OCI-LY1 (cell line): ENCODE measurements at regions not wholly inside any gene's neighbourhood (a gene's known extent, or its start where the extent isn't known, plus 50 kb on each side); places are given as distances from the start of the nearest gene placed in this dataset.

Experiments used
- H2AFZ ChIP-seq: fragments of 200-600 bp; sonication (generic), shearing (Covaris generic); 2 replicates; pipeline ENCODE4 v1.6.0; 2014; ENCODE audit warnings: antibody characterized with exemption, mild to moderate bottlenecking, low read length
- H3F3A ChIP-seq: fragments of 200-600 bp; sonication (generic), shearing (Covaris generic); 2 replicates; pipeline ENCODE4 v1.6.0; 2014; ENCODE audit warnings: mild to moderate bottlenecking, antibody characterized with exemption, low read length, moderate library complexity; ENCODE audit not compliant: insufficient read depth
- H3K27ac ChIP-seq: fragments of 200-600 bp; sonication (generic); 2 replicates; pipeline ENCODE4 v1.5.1; 2014; ENCODE audit warnings: low read length, mixed run types, mild to moderate bottlenecking, low read depth; ENCODE audit not compliant: poor library complexity, severe bottlenecking
- H3K27me3 ChIP-seq: fragments of 200-600 bp; sonication (generic); 2 replicates; pipeline ENCODE4 v1.6.0; 2014; ENCODE audit warnings: antibody characterized with exemption, mild to moderate bottlenecking, low read length, moderate library complexity; ENCODE audit not compliant: insufficient read depth
- H3K36me3 ChIP-seq: fragments of 200-600 bp; sonication (generic); 2 replicates; pipeline ENCODE4 v1.6.1; 2014; ENCODE audit warnings: mild to moderate bottlenecking, antibody characterized with exemption, low read length, moderate library complexity, mixed read lengths; ENCODE audit not compliant: insufficient read depth
- H3K4me1 ChIP-seq: fragments of 200-600 bp; sonication (generic); 2 replicates; pipeline ENCODE4 v1.5.1; 2014; ENCODE audit warnings: mild to moderate bottlenecking, low read length, moderate library complexity; ENCODE audit not compliant: insufficient read depth, severe bottlenecking
- H3K4me2 ChIP-seq: fragments of 200-600 bp; sonication (generic), shearing (Covaris generic); 2 replicates; pipeline ENCODE4 v1.6.1; 2014; ENCODE audit warnings: low read length
- H3K4me3 ChIP-seq: fragments of 200-600 bp; sonication (generic); 2 replicates; pipeline ENCODE4 v1.5.1; 2014; ENCODE audit warnings: low read length, low read depth, mild to moderate bottlenecking, mixed read lengths; ENCODE audit not compliant: poor library complexity, severe bottlenecking
- H3K79me2 ChIP-seq: fragments of 200-600 bp; shearing (Covaris generic); 2 replicates; pipeline ENCODE4 v1.6.1; 2016; ENCODE audit warnings: mixed run types, low read length, mixed read lengths; ENCODE audit not compliant: insufficient read depth
- H3K9ac ChIP-seq: fragments of 200-600 bp; sonication (generic), shearing (Covaris generic); 2 replicates; pipeline ENCODE4 v1.6.1; 2014; ENCODE audit warnings: mild to moderate bottlenecking, low read length, mixed read lengths
- H3K9me2 ChIP-seq: fragments of 200-600 bp; sonication (generic), shearing (Covaris generic); 2 replicates; pipeline ENCODE4 v1.6.1; 2014; ENCODE audit warnings: low read depth, mild to moderate bottlenecking, low read length, mixed read lengths
- H3K9me3 ChIP-seq: fragments of 200-600 bp; shearing (Covaris generic); 2 replicates; pipeline ENCODE4 v1.6.1; 2014; ENCODE audit warnings: low read length, mixed read lengths
- H4K20me1 ChIP-seq: fragments of 200-600 bp; sonication (generic), shearing (Covaris generic); 2 replicates; pipeline ENCODE4 v1.6.0; 2016; ENCODE audit warnings: mild to moderate bottlenecking, low read length; ENCODE audit not compliant: insufficient read depth
- CTCF ChIP-seq: fragments of 200-600 bp; sonication (generic), shearing (Covaris generic); IDR thresholded peaks from 2 replicates; pipeline ENCODE4 v1.5.1; 2017; ENCODE audit warnings: mild to moderate bottlenecking, antibody characterized with exemption, low read length, moderate library complexity, mixed read lengths
- EZH2 ChIP-seq: fragments of 200-600 bp; sonication (generic), shearing (Covaris generic); IDR thresholded peaks from 2 replicates; pipeline ENCODE4 v1.8.0; 2017; ENCODE audit warnings: borderline replicate concordance, mixed run types, mild to moderate bottlenecking, antibody characterized with exemption, low read length, moderate library complexity, mixed read lengths

DNA sequence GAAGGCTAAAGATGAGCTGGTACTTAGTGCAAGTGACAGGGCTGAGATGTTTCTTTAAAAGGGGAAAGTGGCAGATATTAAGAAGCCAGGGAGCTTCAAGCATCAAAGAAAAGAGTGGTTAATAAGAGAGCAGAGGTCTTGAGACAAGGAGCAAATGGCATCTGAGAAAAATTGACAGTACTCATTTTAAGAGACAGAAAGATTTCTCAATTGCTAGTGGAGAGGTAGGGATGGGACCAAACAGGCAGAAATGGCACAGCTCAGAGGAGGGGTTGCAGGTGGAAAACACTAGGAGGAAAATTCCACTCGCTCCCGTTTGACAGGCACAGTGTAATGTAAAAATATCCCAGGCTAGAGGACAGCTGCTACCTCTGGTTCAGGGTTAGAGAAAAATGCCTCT lies 593.4 kb upstream of the LRATD1 start:
- Histone ChIP-seq H3K27ac (no peak overlapping the region), H3K9me3 (no peaks in the 10 kb centered on the region), H2AFZ (no peak overlapping the region), H3K79me2 (no peaks in the 10 kb centered on the region), H3K4me3 (no peak overlapping the region), H4K20me1 (no peaks in the 10 kb centered on the region), H3K9me2 (no peaks in the 10 kb centered on the region), H3K4me1 (no peaks in the 10 kb centered on the region), H3K27me3 (no peaks in the 10 kb centered on the region), H3K9ac (no peak overlapping the region), H3F3A (no peaks in the 10 kb centered on the region), H3K4me2 (no peak overlapping the region), H3K36me3 (no peaks in the 10 kb centered on the region)
- no peak for TF ChIP-seq CTCF
- TF ChIP-seq EZH2 = no peak

- H3F3A ChIP-seq = no peaks in the 10 kb centered on the region
- H3K79me2 ChIP-seq = no peaks in the 10 kb centered on the region
- no peak overlapping the region for H3K27ac ChIP-seq
- H3K9ac ChIP-seq = no peak overlapping the region
- no peak overlapping the region for H3K4me2 ChIP-seq
- H3K36me3 ChIP-seq = no peaks in the 10 kb centered on the region
- no peak overlapping the region for H2AFZ ChIP-seq
- H3K4me3 ChIP-seq = no peak overlapping the region
- no peaks in the 10 kb centered on the region for H3K4me1 ChIP-seq
- no peaks in the 10 kb centered on the region for H3K9me3 ChIP-seq
- no peaks in the 10 kb centered on the region for H3K27me3 ChIP-seq
- no peaks in the 10 kb centered on the region for H4K20me1 ChIP-seq
- TF ChIP-seq CTCF (no peak), EZH2 (no peak)
- no peaks in the 10 kb centered on the region; the same call in 1 of the 2 replicates for H3K9me2 ChIP-seq
These were observed 585.0 kb upstream of the LRATD1 start for GRCh38 chr2:14047491-14047890.

- Histone ChIP-seq H3K4me2 (no peak overlapping the region), H3K27ac (no peak overlapping the region), H4K20me1 (no peaks in the 10 kb centered on the region), H3K27me3 (no peaks in the 10 kb centered on the region), H3K4me1 (no peaks in the 10 kb centered on the region), H3K79me2 (no peaks in the 10 kb centered on the region), H3K9me2 (no peaks in the 10 kb centered on the region), H3K4me3 (no peak overlapping the region), H3F3A (no peaks in the 10 kb centered on the region), H2AFZ (no peak overlapping the region), H3K9ac (no peak overlapping the region), H3K36me3 (no peaks in the 10 kb centered on the region), H3K9me3 (no peaks in the 10 kb centered on the region)
- TF ChIP-seq EZH2 (no peak), CTCF (no peak)
These were observed 581.1 kb upstream of the LRATD1 start for GRCh38 chr2:14051401-14051800.
